HG02642 (cell line): ENCODE measurements at regions not wholly inside any gene's neighbourhood (a gene's known extent, or its start where the extent isn't known, plus 50 kb on each side); places are given as distances from the start of the nearest gene placed in this dataset.

Experiments used
- ATAC-seq: cut with Tn5 transposase; IDR thresholded peaks from one replicate; pipeline ENCODE4 v1.9.1; 2021; ENCODE audit warnings: mild to moderate bottlenecking; ENCODE audit not compliant: unreplicated experiment, poor library complexity

GRCh38 chr2:58853420-58853819, 612.3 kb upstream of the FANCL start:
- ATAC-seq = no peak

DNA sequence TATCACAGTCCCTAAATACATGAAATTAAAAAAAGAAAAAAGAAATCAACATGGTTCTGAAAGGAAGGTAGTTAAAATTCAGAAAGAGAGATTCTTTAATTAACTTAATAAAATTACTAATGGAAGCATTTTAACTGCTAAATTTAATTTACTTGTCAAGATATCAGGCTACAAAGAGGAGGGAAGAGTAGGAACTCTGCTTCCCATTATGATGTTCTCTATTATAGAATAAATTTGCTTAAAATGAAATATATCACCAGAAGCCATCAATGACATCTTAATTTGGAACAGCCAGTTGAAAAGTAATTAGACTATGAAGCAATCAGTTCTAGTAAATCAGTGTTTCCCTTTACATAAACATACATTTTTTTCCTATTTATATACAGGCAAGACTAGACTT, 611.8 kb upstream of the FANCL start:
- ATAC-seq = no peak

DNA sequence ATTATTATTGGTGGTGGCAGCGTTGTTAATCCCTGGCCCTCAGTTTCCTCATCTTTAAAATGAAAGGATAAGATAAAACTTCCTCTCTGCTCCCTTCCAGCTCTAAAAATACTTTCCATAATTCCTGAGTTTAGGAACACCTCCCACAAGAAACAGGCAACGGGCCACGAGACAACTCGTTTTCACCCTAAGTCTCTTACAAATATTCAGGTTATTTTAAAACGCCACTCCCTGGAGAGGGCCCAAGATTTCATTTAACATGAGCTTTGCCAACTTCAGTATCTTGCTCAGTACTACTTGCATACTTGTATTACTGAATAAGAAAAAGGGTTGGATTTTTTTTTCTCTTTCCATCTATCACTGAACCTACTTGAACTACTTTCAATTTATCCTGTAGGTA, 611.1 kb upstream of the FANCL start:
- no peak for ATAC-seq

DNA sequence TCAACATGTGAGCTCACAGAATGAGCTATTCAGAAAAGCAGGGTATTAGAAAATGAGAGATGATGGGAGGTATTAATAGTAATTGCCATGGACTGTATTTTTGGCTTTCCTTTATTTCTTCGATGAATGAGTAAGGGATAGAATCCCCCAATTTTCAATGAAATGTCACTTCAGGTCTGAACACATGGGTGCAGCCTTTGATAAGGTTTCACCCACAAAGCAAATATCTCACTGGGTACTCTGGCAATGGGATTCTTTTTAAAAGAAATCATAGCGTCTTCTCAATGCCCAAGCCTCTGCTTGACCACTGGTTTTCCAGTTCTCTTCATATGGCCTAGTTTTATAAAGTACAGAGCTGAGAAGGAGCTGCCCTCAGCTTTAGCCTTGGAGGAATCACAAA, 610.5 kb upstream of the FANCL start:
- no peak for ATAC-seq

- ATAC-seq = no peak
Observed at GRCh38 chr2:58845011-58845410, 603.9 kb upstream of the FANCL start.

DNA sequence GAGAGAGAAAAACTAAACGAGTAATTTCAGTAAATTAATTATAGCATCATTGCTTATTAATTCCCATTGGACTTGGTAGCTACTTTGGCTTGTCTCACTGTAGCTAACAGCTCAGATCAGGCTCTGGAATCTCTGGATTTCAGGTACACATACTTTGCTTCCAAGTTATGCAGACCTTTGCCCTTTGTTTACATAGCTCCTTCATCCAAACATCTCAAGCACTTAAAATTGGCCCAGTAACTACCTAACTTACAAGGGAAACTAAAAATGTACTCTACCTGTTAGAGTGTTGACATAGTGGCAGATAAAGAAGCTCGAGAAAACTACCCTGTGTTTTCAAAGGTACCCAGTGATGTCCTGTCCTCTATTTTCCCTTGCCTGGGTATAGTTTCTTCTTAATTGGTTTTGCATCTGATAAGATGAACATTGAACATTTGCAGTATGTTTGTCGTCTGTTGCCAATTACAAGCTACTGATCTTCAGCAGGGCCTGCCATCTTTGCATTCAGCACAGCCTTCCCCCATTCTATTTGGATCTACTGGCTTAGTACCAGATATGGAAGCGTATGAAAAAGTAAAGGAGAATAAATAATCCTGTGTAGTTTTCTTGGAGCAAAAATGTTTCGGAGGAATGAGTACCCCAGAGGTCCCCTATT, 601.5 kb upstream of the FANCL start:
- no peak for ATAC-seq

GRCh38 chr2:58834404-58834803, 593.3 kb upstream of the FANCL start:
- ATAC-seq = no peak

GRCh38 chr2:58826795-58827194, 585.7 kb upstream of the FANCL start:
- ATAC-seq = no peak

- no peak for ATAC-seq
Observed at GRCh38 chr2:58812771-58813344, 571.7 kb upstream of the FANCL start.

DNA sequence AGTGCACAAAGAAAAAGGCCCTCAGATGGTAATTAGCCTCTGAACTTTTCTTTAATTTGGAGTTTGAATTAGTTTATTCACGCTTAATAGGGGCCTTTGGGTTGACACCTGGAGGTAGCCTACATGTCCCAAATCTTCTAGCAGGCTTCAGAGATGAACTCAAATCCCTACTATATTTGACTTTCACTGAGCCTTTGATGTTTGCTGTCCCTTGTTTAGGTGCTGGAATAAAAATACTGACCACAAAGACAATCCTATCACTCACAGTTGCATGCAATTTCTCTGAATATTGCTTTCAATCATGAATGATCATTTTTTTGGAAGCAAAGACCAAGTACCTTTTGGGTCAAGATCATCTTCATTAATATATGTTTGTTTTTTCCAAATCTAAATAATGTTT, 564.0 kb upstream of the FANCL start:
- no peak for ATAC-seq

DNA sequence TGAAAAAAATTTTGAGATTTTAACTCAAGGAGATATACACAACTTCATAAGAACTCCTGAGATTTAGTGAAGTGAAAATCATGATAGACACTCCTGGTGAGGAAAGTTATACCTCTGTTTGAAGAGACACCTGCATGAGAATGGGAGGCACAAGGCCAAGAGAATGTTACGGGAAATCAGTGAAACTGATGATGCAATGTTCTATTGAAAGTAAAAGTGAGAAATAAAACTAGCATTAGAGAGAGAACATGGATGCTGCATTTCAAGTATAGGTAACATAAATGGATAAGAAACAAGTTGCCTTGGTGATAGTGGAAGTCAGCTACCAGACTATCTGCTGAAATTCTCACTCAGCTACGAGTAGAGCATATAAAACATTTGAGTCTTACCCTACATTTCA, 562.1 kb upstream of the FANCL start:
- ATAC-seq = no peak

DNA sequence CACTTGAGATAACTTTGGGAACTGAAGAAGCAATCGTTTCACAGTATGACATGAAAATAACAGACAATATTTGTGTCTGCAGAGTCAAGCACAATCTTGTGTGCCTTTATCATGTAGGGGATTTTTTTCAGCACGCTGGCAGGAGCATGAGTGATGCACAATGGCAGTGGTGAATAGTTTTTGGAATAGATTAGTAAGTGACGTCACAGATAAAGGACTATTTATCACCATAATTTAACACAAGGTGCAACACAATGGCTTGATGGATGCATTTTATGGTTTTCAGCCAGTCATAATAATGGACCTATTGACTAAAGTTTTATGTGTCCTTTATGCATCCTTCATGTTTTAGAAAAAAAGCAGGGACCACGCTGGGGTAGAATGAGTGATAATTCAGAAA, 559.8 kb upstream of the FANCL start:
- no peak for ATAC-seq

DNA sequence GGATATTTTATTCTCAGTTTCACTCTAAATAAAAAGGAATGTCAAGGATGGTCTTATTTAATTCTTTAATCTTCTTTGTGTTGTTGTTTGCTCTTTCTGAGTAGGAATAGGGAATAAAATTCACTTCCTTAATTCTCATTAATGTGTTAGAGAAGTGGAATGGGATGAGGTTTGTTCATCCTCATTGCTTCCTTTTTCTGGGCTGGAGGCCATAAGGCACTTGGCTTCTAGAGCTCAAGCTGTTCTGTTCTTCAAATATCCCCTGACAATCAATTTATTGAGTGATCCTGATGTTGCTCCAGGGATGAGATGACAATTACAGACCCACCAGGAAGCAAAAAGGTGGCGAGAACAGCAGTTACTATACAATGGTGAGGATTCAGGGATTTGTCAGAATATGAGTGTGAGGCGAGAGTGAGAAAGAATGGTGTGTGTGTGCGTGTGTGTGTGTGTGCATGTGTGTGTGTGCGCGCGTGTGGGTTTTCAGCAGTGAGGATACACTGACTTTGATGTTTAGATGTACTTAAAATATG, 557.6 kb upstream of the FANCL start:
- ATAC-seq = no peak

- no peak for ATAC-seq
Observed at GRCh38 chr2:58796239-58796910, 555.2 kb upstream of the FANCL start.

GRCh38 chr2:58794916-58795315, 553.8 kb upstream of the FANCL start:
- ATAC-seq = no peak

DNA sequence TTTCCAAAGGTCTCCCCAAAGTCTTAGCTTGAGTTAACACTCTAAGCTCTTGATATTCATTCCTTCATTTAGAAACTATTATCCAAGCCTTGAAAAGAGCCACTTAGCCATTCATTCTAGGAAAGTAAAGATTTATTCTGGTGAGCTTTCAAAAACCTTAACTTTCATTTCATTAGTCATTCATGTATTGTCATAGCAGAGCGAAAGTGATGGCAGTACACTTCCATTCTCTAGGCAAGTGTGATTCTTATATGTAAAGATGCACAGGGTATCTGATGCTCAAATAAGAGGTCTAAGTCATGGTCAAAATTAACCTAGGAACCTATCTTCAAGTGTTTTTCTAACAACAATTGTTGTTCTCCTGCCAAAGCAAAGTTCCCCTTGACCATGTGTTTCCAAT, 553.0 kb upstream of the FANCL start:
- ATAC-seq = no peak

DNA sequence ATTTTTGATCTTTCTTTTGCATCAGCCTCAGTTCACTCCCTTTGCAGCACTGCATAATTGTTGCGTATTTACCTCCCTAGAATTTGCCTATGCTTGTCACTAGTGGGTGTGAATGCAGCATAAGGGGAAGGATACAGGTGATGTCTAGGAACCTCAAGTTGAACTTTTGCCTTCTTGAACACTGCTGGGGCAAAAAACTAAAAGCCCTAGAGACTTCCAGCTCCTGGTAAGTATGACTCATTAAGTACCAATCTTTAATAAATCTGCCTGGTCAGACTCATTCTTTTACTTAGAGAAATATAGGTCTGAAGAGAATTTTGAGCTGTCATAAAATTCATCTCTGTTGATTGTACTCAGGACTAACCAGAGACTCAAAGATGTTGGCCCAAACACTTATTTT, 547.3 kb upstream of the FANCL start:
- ATAC-seq = no peak

DNA sequence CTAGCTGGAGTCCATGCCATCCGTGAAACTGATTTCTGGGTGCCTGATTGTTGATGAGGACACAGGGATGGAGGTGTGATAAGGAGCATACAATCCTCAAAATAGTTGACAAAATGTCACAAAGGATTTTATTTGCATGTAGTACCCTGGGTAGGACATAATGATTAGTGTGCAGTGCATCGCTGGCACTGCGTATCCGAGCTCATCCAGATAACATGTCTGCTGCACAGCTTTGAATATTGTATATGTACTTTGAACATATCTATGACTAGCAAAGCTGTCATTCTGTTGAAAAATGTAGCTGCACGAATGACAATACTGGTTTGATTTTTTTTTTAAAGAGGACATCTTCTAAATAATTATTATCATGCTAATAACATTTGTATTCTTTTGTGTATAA, 529.7 kb upstream of the FANCL start:
- ATAC-seq = no peak

DNA sequence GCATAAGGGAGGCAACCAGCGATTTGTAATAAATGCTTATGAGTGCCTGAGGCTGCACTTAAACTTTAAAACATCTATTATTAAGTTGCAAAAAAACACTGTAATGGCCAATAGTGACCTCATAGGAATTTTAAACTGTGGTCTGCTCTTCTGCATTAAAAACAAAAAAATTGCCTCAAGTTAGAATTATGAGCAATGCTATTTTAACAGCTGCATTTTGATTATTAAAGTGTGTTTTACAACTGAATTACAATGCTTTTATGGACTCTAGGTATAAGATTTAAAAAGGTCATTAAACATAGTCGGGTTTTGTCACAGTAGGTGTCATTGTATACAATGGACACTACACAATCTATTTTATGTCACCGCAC, 528.7 kb upstream of the FANCL start:
- ATAC-seq = no peak

- ATAC-seq = no peak
Observed at GRCh38 chr2:58769111-58769863, 528.2 kb upstream of the FANCL start.

DNA sequence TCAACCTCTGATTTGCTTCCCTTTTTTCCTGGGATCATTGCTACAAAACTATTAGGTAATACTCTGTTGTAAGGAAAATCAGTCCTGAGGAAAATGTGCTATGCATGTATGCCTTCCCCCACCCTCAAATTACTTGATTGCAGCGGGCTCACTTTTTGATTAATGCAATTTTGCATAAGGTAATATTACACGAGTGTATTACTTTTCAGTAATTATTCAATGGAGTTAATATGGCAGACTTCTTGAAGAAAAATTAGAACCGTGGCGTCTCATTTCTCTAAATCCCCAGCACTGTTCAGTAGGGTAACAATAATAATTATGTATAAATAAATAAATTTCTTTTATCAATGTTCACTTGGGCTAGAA, 527.6 kb upstream of the FANCL start:
- ATAC-seq = no peak
